Stimulated activated effector memory CD8-positive, alpha-beta T cell treated with anti-CD3 and anti-CD28 coated beads, Interleukin-12 subunit alpha, Interleukin-12 subunit beta, amount 100 ng/mL, for 72 hours (primary cell): ENCODE measurements at regions not wholly inside any gene's neighbourhood (a gene's known extent, or its start where the extent isn't known, plus 50 kb on each side); places are given as distances from the start of the nearest gene placed in this dataset.

Experiments
- ATAC-seq: fragments of 150-1000 bp; cut with Tn5 transposase; 2 replicates; pipeline ENCODE4 v1.10.0; 2021
- DNase-seq, 2 donors: peaks; one replicate each; pipeline ENCODE4 v3.0.0; 2021 to 2022; ENCODE audit warnings: low spot score in 2 of 2
- H3K27ac Mint-ChIP-seq: one replicate; pipeline ENCODE4 v1.8.0; 2022; ENCODE audit warnings: mild to moderate bottlenecking, mixed read lengths
- H3K36me3 Mint-ChIP-seq: one replicate; pipeline ENCODE4 v1.8.0; 2022; ENCODE audit warnings: mild to moderate bottlenecking, mixed read lengths
- H3K4me1 Mint-ChIP-seq: one replicate; pipeline ENCODE4 v1.8.0; 2022; ENCODE audit warnings: mixed read lengths
- H3K4me3 Mint-ChIP-seq: one replicate; pipeline ENCODE4 v1.8.0; 2022; ENCODE audit warnings: mild to moderate bottlenecking, mixed read lengths
- H3K9me3 Mint-ChIP-seq: one replicate; pipeline ENCODE4 v1.8.0; 2022; ENCODE audit warnings: mixed read lengths

DNA sequence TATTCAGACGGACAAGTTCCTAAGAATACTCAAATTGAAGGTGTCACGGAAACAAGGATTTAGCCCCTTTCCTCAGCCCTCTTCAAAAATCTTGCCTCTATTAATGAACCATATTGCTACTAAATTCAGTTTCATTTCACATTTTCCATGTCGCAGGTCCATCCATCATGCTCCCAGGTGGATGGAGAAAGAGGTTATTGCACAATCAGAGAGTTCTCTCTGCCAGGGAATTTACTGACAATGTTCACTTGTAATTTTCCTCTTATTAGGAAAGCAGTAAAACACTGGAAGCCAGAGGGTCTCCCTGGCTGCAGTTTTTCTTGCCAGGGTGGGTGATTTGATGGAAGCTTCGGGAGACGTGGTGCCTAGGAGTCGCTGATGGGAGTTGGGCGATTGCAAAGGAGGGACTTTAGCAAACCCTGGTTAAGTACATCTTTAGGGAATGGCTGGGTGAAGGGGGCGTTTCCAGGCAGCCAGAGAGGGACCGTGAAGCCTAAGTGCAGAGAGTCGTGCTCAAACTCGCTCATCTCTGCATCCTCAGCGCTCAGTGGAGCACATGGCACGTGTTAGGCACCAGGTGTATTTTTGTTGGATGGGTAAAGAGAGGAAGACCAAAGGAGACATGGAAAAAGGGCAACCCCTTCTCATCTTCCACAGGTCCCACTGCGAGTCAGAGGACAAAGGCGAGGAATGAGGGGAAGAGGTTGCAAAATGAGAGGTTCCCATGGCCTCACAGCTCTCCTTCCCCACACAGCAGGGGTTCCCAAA, 321.9 kb upstream of the CDH4 start:
- no peak overlapping the region for H3K4me3 Mint-ChIP-seq
- H3K4me1 Mint-ChIP-seq = no peaks in the 10 kb centered on the region
- H3K27ac Mint-ChIP-seq = no peak overlapping the region
- no peak for DNase-seq
- no peaks in the 10 kb centered on the region for H3K9me3 Mint-ChIP-seq
- ATAC-seq = no peak
- no peaks in the 10 kb centered on the region for H3K36me3 Mint-ChIP-seq

DNA sequence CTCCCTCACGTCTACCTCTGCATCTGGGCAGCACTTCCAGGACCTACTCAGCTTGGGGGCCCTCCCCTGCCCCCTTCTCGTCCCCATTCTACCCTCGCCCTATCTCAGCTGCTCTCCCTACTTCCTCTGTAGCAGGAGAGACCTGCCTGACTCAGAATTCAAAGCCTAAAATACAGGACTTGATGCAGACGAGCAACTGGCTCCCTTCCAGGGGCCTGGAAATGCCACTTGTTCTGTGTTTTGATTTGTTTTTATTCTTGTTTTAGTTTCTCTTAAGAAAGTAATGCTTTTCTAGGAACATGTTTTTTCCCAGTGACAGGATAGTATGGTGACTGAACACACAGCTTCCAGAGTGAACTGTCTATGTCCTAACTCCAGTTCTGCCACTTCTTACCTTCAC, 320.4 kb upstream of the CDH4 start:
- Mint-ChIP-seq H3K9me3 (no peaks in the 10 kb centered on the region), H3K27ac (no peak overlapping the region), H3K4me3 (no peak overlapping the region), H3K36me3 (no peaks in the 10 kb centered on the region), H3K4me1 (no peaks in the 10 kb centered on the region)
- DNase-seq (no peak), ATAC-seq (no peak)

DNA sequence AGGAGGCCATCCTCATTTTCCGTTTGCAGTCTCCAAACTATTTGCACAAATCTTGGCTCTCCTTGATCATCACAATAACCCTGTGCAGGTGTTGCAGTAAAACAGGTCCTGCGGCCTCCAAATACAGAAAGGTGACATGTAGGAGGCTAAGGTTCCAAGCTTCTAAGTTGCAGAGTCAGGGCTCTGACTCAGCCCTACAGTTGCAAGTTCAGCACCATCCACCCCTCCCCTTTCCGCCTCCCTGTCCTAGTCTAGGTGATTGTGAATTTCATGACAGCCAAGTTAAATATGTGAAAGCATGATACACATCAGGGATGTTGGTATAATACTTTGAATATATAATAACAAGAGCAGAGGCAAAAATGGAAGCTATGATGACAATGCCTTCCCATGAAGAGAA, 317.3 kb upstream of the CDH4 start:
- H3K4me3 Mint-ChIP-seq = no peak overlapping the region

DNA sequence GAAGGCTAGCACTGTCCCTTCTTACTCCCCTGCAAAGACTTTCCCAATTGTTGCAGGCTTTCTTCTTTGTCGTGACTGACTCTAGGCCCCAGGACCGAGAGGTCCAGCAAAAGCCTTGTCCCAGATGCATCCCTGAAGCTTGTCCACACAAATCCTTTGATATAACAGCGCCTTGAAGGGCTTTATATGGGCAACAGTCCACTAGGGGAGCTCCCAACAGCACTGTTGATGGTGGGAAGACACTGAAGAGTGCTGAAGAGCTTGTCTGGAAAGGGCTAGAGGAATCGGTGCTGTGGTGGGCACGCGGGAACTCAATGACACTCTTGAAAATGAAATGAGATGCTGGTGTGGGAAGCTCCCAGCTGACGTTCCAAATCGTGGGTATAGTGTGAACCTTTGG, 316.1 kb upstream of the CDH4 start:
- H3K36me3 Mint-ChIP-seq = no peaks in the 10 kb centered on the region
- H3K4me3 Mint-ChIP-seq = no peak overlapping the region
- no peaks in the 10 kb centered on the region for H3K9me3 Mint-ChIP-seq
- DNase-seq (no peak), ATAC-seq (no peak)
- no peak overlapping the region for H3K27ac Mint-ChIP-seq
- H3K4me1 Mint-ChIP-seq = no peaks in the 10 kb centered on the region

More for the DNA sequence above, 317.3 kb upstream of the CDH4 start:
- no peaks in the 10 kb centered on the region for H3K4me1 Mint-ChIP-seq
- H3K36me3 Mint-ChIP-seq = no peaks in the 10 kb centered on the region
- ATAC-seq = no peak
- H3K9me3 Mint-ChIP-seq = no peaks in the 10 kb centered on the region
- DNase-seq = no peak
- no peak overlapping the region for H3K27ac Mint-ChIP-seq

- no peak for ATAC-seq
- no peaks in the 10 kb centered on the region for H3K9me3 Mint-ChIP-seq
Measured at GRCh38 chr20:60937585-60937984, 314.5 kb upstream of the CDH4 start.

DNA sequence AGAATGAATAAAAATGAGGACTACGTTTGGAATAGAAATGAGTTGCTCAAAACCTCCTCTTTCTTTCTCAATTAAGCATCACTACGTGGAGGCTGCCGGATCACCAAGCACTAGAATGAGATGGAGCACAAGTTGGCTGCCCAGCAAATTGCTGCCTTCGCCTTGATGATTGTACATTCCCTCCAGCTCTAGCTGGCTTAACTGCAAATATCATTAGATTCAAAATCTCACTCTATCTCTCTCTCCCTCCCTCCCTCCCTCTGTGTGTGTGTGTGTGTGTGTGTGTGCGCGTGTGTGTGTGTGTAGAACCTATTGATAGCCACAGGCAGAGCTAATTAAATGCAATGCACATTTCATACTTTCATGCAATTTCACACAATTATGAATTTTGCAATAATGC, 310.7 kb upstream of the CDH4 start:
- Mint-ChIP-seq H3K4me3 (no peak overlapping the region), H3K4me1 (no peaks in the 10 kb centered on the region), H3K27ac (no peak overlapping the region), H3K36me3 (no peaks in the 10 kb centered on the region), H3K9me3 (no peaks in the 10 kb centered on the region)
- no peak for ATAC-seq
- no peak for DNase-seq

More at GRCh38 chr20:60937585-60937984, 314.5 kb upstream of the CDH4 start:
- H3K4me1 Mint-ChIP-seq = no peaks in the 10 kb centered on the region
- H3K27ac Mint-ChIP-seq = no peak overlapping the region
- no peaks in the 10 kb centered on the region for H3K36me3 Mint-ChIP-seq
- H3K4me3 Mint-ChIP-seq = no peak overlapping the region
- DNase-seq = no peak

GRCh38 chr20:60947819-60948218, 304.2 kb upstream of the CDH4 start:
- no peaks in the 10 kb centered on the region for H3K9me3 Mint-ChIP-seq
- no peaks in the 10 kb centered on the region for H3K36me3 Mint-ChIP-seq
- no peak overlapping the region for H3K27ac Mint-ChIP-seq
- no peaks in the 10 kb centered on the region for H3K4me1 Mint-ChIP-seq
- no peak overlapping the region for H3K4me3 Mint-ChIP-seq
- DNase-seq (no peak), ATAC-seq (no peak)

DNA sequence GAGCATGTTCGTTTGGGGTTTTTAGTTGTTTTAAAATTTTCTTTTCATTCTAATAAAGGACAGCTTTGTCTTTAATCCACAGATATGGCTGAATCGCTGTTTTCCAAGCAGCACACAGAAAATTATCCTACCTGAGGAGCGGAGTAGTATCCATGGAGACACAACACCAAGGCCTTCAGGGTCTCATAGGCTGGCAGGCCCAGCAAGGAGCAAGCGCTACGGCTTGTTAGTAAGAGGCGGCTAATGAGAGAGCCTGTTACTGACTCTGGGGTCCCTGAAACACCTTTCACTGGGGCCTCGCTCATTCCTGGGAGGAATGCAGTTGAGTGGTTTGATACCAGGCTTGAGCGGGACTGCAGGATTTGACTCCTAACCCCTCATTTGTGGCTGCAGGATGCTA, 303.8 kb upstream of the CDH4 start:
- no peaks in the 10 kb centered on the region for H3K36me3 Mint-ChIP-seq
- H3K4me3 Mint-ChIP-seq = no peak overlapping the region
- H3K27ac Mint-ChIP-seq = no peak overlapping the region
- no peaks in the 10 kb centered on the region for H3K9me3 Mint-ChIP-seq
- H3K4me1 Mint-ChIP-seq = no peaks in the 10 kb centered on the region
- ATAC-seq (no peak), DNase-seq (no peak)

DNA sequence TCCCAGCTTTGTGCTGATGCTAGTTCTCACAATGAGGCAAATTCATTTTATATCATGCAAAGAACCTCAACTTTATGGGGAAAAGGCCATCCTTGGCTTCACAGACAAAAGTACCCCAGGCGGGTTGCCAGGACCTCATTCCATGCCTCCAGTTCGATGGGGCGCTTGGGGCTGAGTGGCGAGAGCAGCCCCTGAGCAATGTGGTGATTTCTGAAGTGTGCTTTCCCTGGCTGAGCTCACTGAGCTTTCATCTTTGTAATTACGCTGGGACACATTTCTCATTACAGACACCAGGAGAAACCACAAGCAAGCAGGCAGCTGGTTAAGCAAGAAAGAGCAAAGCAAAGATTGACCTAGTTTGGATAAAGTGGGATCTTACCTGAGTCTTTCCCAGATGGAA, 301.5 kb upstream of the CDH4 start:
- Mint-ChIP-seq H3K27ac (no peak overlapping the region), H3K4me3 (no peak overlapping the region), H3K36me3 (no peaks in the 10 kb centered on the region), H3K9me3 (no peaks in the 10 kb centered on the region), H3K4me1 (no peaks in the 10 kb centered on the region)
- ATAC-seq = no peak
- DNase-seq = no peak

DNA sequence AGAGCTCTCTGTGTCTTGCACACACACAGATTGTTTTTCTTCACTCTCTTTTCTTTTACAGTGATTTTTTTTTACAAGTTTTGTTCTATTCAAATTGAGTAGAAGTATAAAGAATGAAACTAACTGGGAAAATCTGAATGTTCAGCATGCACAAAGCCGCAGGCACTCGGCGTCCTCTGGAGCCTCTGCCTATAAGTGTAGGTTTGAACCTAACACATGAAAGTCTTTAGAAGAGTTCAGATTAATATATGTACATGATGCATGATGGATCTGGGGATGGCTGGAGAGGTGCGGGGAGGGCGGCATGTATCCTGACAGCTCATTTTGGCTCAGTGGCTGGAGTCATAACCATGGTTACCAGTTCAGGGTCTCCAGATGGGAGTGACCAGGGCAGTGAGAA, 301.1 kb upstream of the CDH4 start:
- DNase-seq = no peak
- Mint-ChIP-seq H3K27ac (no peak overlapping the region), H3K4me1 (no peaks in the 10 kb centered on the region), H3K9me3 (no peaks in the 10 kb centered on the region), H3K36me3 (no peaks in the 10 kb centered on the region), H3K4me3 (no peak overlapping the region)
- no peak for ATAC-seq

GRCh38 chr20:60952861-60953260, 299.2 kb upstream of the CDH4 start:
- no peaks in the 10 kb centered on the region for H3K36me3 Mint-ChIP-seq
- no peak overlapping the region for H3K4me3 Mint-ChIP-seq
- H3K4me1 Mint-ChIP-seq = no peaks in the 10 kb centered on the region
- no peak for DNase-seq
- no peak for ATAC-seq
- H3K9me3 Mint-ChIP-seq = no peaks in the 10 kb centered on the region
- no peak overlapping the region for H3K27ac Mint-ChIP-seq

DNA sequence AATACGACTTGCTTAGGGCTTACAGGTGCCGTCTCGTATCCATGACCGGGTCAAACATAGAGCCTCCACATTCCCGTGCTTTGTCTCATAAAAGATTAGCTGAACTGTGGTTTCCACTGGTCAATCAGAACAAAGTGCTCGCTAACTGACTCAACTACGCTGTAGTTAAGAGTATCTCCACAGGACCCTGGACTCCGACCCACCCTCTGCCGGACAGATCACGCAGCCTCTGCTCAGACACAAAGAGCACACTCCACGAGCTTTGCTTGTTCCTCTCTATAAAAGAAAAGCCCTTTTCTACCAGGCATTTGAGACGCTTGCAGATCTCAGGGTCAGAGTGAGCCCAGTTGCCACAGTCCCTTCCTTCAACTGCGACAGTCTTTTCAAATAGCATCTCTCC, 298.7 kb upstream of the CDH4 start:
- ATAC-seq (no peak), DNase-seq (no peak)
- Mint-ChIP-seq H3K27ac (no peak overlapping the region), H3K4me1 (no peaks in the 10 kb centered on the region), H3K9me3 (no peaks in the 10 kb centered on the region), H3K36me3 (no peaks in the 10 kb centered on the region), H3K4me3 (no peak overlapping the region)

GRCh38 chr20:60955706-60956105, 296.4 kb upstream of the CDH4 start:
- Mint-ChIP-seq H3K4me1 (no peaks in the 10 kb centered on the region), H3K4me3 (no peak overlapping the region), H3K36me3 (no peaks in the 10 kb centered on the region), H3K9me3 (no peaks in the 10 kb centered on the region), H3K27ac (no peak overlapping the region)
- ATAC-seq (no peak), DNase-seq (no peak)

GRCh38 chr20:60956194-60956593, 295.9 kb upstream of the CDH4 start:
- no peak overlapping the region for H3K27ac Mint-ChIP-seq
- ATAC-seq = no peak
- H3K36me3 Mint-ChIP-seq = no peaks in the 10 kb centered on the region
- no peak for DNase-seq
- no peaks in the 10 kb centered on the region for H3K4me1 Mint-ChIP-seq
- H3K4me3 Mint-ChIP-seq = no peak overlapping the region
- no peaks in the 10 kb centered on the region for H3K9me3 Mint-ChIP-seq

DNA sequence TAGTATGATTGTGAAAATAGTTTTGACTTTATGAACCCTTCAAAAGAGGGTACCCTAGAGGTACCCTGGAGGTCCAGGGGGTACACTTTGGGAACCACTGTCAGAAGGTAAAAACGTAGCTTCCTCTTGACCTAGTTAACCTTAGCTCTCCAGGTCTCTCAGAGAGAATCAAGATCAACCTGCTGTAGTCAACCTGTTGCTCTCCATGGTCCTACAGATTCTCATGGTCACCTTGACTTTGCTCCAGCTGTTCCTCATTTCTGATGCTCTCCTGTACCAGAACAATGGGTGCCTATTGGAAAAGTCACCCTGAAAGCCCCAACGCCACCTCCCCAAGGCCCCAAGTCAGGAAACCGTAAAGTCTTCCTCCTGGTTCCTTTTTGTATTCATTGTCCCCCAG, 294.4 kb upstream of the CDH4 start:
- no peaks in the 10 kb centered on the region for H3K4me1 Mint-ChIP-seq

GRCh38 chr20:60959971-60960370, 292.1 kb upstream of the CDH4 start:
- no peak for DNase-seq
- no peaks in the 10 kb centered on the region for H3K4me1 Mint-ChIP-seq
- H3K36me3 Mint-ChIP-seq = no peaks in the 10 kb centered on the region
- ATAC-seq = no peak
- no peak overlapping the region for H3K27ac Mint-ChIP-seq
- H3K4me3 Mint-ChIP-seq = no peak overlapping the region
- H3K9me3 Mint-ChIP-seq = no peaks in the 10 kb centered on the region

More for the DNA sequence above, 294.4 kb upstream of the CDH4 start:
- Mint-ChIP-seq H3K4me3 (no peak overlapping the region), H3K9me3 (no peaks in the 10 kb centered on the region), H3K27ac (no peak overlapping the region), H3K36me3 (no peaks in the 10 kb centered on the region)
- ATAC-seq (no peak), DNase-seq (no peak)

GRCh38 chr20:60960500-60960899, 291.6 kb upstream of the CDH4 start:
- no peak for ATAC-seq
- no peak overlapping the region for H3K4me3 Mint-ChIP-seq

More at GRCh38 chr20:60960500-60960899, 291.6 kb upstream of the CDH4 start:
- no peaks in the 10 kb centered on the region for H3K4me1 Mint-ChIP-seq
- no peaks in the 10 kb centered on the region for H3K9me3 Mint-ChIP-seq
- DNase-seq = no peak
- H3K27ac Mint-ChIP-seq = no peak overlapping the region
- no peaks in the 10 kb centered on the region for H3K36me3 Mint-ChIP-seq
